Activated CD4-positive, alpha-beta T cell treated with anti-CD3 and anti-CD28 coated beads, Interleukin-2, amount 50 U/mL, for 16 hours (primary cell): ENCODE measurements at regions not wholly inside any gene's neighbourhood (a gene's known extent, or its start where the extent isn't known, plus 50 kb on each side); places are given as distances from the start of the nearest gene placed in this dataset.
"Not testable (repeated sequence)": the region's sequence is repeated elsewhere in the genome, so short reads cannot be mapped to it uniquely, and the experiment has no call there.

ENCODE experiments used
- DNase-seq: peaks from one replicate; pipeline ENCODE4 v3.0.0-alpha.2; 2020

DNA sequence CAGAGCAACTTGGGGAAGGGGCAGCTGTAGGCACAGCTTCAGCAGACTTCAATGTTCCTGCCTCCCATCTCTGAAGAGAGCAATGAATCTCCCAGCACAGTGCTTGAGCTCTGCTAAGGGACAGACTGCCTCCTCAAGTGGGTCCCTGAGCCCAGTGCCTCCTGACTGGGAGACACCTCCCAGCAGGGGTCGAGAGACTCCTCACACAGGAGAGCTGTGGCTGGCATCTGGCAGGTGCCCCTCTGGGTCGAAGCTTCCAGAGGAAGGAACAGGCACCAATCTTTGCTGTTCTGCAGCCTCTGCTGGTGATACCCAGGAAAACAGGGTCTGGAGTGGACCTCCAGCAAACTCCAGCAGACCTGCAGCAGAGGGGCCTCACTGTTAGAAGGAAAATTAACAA, 563.8 kb downstream of the RWDD3 start:
- DNase-seq: not testable (repeated sequence)

DNA sequence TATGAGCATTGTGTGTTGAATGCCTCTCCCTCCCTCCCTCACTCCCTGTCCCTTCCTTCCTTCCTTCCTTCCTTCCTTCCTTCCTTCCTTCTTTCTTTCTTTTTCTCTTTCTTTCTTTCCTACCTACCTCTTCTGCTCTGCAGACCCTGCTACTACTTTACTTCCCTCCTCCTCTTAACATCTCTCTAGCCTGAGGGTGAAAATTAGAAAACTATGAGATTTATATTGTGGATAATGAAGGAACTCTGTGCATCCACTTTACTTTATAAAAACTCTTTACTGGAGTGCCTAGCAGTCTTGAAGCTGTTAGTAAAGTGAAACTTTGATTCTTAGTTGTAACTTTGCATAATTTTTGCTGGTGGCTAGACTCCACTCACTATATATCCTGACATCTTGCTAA, 572.2 kb downstream of the RWDD3 start:
- no peak for DNase-seq

DNA sequence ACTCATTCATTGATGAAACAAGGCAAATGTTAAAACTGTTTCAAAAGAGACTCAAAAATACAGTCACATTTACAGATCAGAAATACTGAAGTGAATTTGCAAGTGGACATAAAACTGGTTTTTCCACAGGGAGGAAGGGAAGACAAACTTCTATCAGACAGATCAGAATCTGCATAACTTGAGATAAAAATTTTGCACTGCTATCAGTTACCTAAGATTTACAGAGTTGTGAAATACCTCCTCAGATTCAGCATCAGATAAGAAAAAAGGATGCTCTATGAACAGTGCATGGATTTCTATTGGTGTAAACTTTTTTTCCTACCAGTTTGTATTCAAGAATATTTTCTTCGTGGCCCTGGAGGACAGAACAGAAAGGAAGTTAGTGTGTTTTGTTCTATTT, 575.4 kb downstream of the RWDD3 start:
- DNase-seq: no peak

DNA sequence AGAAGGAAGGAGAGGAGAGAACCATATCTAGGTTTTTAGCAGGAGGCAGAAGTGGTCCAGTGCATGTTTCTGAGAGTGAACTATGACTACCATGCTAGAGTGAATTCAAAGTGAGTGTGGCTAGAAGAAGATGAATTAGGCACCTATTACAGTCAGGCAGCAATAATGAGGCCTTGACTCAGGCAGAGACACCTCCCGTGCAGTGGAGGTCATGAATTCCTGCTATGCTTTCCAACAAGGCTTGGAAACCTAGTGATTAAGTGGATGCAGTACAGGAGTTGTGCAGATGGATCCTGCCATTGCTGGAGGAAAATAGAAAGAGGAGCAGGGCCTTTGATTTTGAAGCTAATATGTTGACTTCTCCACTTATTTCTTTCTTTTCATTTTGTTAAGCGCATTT, 581.5 kb downstream of the RWDD3 start:
- DNase-seq: no peak

DNA sequence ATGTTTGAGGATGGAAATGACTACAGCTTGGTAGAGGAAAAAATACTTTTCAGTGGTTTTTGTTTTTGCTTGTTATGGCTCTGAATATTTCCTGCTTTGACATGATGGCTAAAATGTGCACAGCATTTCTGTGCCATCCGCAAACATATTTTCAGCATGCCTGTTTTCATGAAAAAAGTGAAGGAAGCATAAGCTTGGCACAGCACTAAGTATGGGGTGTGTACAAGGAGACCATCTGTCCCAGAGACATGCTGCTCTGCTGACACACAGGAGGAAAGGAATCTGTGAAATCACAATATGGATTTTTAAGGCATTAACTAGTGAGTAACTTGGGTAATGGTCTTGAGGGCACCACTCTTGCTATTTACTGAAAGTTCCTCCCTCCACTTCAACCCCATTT, 595.5 kb downstream of the RWDD3 start:
- DNase-seq: no peak

DNA sequence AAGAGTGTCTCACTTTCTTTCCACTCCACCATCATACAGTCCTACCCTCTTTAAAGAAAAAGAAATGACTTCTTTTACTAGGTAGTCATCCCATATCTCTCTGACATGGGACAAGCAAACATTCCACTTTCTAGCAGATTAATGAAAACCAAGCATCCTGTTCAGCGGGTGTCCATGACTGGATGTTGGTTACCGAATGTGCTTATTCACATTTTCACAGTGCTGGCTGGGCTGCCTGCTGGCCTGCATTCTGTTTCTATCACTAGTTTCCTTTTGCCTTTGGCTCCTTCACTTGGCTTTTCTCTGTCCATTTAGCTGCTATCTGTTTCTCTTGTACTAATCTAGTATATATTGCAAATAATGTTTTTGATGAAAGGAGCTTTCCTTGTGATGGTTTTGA, 598.4 kb downstream of the RWDD3 start:
- no peak for DNase-seq

DNA sequence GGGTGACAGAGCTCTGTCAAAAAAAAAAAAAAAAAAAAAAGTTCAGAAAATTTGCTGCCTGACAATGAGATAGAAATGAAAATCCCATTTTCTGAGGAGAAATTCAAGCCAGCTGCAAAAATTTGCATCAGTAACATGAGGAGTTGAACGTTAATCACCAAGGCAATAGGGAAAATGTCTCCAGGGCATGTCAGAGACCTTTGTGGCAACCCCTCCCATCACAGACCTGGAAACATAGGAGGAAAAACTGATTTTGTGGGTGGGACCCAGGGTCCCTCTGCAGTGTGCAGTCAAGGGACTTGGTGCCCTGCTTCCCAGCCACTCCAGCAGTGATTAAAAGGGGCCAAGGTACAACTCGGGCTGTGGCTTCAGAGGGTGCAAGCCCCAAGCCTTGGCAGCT, 615.4 kb downstream of the RWDD3 start:
- no peak for DNase-seq

DNA sequence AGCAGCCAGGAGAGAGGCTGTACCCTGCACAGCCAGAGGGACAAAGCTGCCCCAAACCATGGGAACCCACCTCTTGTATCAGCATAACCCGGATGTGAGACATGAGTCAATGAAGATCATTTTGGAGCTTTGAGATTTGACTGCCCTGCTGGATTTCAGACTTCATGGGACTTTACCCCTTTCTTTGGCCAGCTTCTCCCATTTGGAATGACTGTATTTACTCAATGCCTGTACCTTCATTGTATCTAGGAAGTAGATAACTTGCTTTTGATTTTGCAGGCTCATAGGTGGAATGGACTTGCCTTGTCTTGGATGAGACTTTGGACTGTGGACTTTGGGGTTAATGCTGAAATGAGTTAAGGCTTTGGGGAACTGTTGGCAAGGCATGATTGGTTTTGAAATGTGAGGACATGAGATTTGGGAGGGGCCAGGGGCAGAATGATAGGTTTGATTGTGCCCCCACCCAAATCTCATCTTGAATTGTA, 616.2 kb downstream of the RWDD3 start:
- no peak for DNase-seq

DNA sequence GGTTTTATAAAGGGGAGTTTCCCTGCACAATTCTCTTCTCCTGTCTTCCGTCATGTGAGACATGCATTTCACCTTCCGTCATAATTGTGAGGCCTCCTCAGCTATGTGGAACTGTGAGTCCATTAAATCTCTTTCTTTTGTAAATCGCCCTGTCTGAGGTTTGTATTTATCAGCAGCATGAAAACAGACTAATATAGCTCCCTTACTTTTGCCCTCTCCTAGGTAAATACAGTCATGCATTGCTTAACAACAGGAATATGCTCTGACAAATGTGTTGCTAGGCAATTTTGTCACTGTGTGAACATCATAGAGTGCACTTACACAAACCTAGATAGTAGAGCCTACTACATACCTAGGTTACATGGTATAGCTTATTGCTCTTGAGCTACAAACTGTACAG, 616.8 kb downstream of the RWDD3 start:
- DNase-seq: no peak

DNA sequence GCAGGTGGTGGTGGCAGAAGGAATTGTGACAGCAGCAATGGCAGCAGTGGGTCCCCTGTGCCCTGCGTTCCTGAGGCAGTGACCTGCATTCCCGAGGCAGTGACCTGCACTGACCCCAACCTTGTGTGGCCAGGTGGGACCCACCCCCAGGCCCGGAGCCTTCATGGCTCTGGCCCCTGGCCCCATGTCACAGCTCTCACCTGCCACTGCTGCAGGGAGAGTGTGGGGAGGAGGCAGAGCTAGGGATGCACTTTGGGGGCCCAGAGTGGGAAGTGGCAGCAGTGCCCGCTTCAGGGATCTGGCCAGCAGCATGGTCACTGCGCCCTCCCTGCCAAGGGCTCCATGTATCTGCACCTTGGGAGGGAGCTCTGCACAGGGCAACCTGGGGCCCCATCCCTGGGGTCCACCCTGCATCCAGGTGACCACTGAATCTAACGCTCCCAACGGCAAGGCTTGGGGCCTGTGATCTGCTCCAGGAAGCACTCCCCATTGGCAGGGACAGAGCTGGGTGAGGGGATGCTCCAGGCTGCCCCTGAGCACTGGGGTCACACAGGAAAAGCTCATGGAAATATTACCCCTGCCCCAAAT, 618.6 kb downstream of the RWDD3 start:
- DNase-seq: no peak

DNA sequence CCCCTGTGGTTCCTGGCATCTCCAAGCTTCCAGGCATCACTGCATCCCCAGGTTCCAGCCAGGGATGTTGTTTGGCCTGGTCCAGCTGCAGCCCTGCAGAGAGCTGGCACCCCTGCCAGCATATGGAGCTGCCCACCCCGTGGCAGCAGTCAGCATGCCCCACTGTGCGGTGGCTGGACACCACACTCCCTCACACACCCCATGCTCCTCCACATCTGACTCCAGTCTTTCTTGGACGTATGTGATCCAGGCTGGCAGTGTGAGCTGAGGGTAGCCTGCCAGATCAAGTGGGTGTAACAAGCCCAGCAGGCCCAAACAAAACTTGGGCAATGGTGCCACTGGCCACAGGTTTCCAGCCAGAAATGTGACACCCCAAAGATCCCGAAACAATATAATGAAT, 620.4 kb downstream of the RWDD3 start:
- no peak for DNase-seq

DNA sequence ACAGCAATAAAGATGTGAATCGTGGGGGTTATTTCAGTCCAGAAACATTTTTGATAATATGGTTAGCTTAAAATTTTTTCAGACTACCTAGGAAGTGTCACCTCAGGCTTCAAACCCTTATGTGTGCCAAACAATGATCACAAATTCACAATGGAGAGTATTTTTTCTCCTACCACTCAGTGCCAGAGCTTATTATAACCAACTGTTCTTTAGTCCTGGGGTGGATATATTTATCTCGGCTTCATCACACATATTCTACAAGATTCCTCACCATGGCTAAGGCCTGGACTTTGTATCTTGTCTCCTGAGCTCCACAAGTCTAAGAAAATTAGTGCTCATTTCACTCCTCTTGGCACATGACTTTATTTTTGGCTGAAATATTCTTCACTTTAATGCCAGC, 629.1 kb downstream of the RWDD3 start:
- no peak for DNase-seq

DNA sequence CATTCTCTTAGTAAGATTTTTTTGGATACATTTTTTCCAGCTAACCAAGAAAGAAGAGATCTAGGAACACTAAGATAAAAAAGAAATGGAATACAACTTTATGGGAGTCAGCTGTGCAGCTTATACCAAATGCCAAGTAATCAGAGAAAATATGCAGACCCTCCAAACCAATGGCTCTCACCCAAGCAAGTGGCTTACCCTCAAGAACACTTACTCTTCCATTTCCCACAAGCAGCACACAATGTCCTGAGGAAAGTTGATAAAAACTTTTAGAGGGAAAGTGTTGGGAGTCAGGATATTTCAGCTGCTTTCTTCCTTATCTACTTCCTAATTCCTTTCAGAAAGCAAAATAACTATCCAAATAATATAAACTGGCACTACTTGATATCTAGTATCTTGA, 631.8 kb downstream of the RWDD3 start:
- no peak for DNase-seq

DNA sequence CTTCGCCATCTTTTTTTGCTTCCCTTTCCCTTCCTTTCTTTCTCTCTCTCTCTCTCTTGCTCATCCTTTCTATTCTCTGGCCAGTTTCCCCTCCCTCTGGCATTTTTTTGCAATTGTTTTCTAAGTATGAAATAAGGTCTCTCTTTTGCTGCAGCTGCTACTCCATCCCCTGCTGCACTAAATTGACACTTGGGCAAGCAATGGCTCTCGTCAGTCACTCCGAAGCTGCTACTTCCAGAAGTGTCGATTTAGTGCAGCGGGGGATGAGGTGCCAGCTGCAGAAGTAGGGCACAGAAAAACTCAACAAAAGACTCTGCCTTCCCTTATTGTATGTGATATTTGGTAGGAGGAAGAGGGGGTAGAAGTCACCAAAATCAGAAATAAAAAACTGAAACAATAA, 642.3 kb downstream of the RWDD3 start:
- no peak for DNase-seq

DNA sequence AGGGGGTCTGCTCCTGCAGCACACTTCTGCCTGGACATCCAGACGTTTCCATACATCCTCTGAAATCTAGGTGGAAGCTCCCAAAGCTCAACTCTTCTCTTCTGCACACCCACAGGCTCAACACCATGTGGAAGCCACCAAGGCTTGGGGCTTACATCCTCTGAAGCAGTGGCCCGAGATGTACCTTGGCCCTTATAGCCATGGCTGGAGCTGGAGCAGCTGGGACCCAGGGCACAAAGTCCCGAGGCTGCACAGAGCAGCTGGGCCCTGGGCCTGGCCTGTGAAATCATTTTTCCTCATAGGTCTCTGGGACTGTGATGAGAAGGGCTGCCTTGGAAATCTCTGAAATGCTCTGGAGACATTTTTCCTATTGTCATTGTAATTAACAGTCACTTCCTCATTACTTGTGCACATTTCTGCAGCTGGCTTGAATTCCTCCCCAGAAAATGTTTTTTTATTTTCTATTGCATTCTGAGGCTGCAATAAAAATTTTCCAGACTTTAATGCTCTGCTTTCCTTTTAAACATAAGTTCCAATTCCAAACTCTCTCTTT, 645.6 kb downstream of the RWDD3 start:
- no peak for DNase-seq

DNA sequence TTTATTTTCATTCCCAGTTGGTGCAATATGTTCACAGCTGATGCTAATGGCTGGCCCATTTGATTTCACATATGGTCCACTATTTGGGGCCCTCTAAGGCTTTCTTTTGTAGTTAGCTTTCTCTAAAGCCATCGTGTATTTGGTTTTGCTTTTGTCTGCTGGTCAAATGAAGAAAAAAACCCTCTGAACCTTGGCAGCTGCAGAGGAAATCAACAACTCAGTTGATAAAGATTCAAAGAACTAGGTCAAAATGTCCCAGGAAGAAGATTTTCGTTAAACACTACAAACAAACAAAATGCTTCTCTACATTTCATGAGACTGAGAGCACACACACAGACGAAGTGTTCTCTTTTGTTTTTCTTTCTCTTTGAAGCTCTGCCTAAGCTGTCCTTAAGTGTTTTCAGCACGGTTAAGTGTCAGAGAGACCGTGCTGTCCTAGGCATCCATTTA, 655.0 kb downstream of the RWDD3 start:
- no peak for DNase-seq

DNA sequence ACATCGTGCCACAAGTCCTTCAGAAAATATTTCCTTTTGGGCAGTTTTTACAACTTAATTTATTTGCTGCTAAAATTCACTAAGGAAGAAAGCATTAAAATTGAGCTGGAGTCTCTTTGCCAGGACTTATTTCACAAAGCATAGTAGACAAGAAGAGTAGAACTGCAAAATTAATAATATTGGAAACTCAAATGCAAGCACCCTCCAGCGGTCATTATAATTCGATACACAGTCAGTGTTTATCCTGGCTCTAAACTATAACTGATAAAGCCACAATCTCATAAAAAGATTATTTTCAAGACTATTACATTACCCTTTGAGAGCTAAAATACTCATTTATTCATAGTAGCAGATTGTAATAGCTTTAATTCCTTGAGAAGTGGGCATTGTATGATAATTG, 655.4 kb downstream of the RWDD3 start:
- no peak for DNase-seq

DNA sequence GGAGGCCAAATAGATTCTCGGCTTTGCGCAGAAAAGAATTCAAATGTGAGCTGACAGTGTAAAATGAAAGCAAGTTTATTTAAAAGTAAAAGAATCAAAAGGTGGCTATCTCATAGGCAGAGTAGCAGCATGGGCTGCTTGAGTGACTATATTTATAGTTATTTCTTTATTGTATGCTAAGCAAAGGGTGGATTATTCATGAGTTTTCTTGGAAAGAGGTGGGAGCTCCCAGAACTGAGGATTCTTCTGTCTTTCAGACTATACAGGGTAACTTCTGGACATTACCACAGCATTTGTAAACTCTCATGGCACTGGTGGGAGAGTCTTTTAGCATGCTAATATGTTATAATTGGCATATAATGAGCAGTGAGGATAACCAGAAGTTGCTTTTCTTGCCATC, 659.9 kb downstream of the RWDD3 start:
- no peak for DNase-seq

DNA sequence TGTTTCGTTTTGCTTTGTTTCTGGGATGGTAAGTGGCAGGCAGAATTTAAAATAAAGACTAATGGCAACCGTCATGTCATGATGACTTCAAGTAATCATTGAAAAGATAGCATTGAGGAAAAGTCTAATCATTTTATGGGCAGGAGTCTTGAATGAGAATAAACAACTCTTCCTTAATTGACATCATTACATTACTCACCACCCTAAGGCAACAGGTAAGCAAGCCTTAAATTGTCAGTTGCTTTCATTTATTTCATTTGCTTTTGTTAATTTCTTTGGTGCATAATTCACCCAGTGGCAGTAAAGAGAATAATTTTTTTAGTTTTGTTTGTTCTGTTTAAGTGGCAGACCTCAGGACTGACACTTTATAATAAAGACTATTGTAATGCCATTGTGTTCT, 669.0 kb downstream of the RWDD3 start:
- DNase-seq: no peak

DNA sequence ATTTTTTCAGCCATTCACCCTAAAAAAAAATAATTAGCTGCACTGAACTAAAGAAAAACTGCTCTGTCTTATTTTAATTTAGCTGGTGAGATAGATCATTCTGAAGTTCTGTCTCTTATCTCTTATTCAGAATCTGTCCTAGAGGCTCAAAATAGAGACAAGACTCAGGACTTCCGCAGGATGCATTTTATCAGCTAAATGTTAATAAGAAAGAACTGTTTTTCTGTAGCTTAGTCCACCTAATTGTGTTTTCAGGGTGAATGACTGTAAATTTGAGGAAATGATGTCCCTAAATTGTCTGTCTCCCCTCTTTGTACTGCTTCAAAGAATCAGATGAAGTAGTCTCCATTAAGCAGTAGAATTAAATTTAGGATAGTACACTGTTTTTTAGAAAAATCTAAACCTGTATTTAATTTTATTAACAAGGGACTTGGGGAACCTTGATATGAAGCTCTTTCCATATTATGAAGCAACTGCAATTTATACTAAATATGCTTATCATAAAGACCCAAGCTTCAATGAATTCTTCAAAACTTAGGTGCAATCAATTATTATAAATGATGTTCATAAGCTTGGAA, 671.9 kb downstream of the RWDD3 start:
- DNase-seq: no peak

DNA sequence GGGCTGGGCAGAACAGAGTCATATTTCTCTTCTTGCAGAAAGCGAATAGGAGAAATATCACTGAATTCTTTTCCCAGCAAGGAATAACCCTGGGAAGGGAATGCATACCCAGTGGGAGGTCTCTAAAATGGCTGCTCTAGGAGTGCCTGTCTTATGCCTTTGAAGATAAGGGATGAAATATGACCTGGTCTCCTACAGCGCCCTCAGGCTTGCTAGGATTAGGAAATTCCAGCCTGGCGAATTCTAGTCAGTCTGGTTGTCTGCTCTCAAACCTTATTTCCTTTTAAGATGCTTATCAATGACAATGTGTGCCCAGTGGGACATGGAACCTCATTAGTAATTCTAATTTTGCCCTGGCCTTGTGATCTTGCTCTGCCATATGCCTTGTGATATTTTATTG, 677.7 kb downstream of the RWDD3 start:
- DNase-seq: not testable (repeated sequence)

DNA sequence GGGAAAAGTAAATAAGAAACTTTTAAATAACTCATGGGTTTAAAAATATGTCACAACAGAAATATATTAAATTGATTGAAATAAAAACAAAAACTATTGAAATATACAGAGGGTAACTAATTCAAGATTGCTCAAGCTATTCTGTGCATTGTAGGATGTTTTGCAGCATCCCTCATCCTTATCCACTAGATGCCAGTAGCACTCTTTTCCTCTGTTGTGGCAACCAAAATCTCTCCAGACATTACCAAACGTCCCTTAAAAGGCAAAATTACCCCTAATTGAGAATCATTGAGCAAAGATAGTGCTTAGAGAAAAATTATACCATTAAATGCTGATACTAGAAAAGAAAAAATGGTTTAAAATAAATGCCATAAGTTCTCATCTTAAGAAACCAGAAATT, 682.6 kb downstream of the RWDD3 start:
- no peak for DNase-seq

DNA sequence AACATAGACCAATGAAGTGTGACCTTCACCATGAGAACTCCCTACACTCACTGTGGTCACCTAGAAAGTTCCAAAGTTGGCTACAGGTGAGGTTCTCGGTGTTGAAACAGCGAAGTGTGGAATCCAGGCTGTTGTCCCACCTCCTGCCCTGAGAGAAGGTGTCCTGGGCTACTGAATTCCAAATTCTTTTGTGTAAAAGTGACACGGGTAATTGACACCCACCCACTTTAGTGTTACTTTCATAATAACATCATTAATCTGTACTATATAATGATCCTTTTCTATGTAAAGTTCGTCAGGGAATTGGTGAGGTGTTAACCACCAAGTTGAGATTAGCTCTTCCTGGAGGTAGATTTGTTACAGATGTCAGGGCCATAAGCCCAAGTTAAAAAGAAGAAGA, 690.7 kb downstream of the RWDD3 start:
- no peak for DNase-seq

DNA sequence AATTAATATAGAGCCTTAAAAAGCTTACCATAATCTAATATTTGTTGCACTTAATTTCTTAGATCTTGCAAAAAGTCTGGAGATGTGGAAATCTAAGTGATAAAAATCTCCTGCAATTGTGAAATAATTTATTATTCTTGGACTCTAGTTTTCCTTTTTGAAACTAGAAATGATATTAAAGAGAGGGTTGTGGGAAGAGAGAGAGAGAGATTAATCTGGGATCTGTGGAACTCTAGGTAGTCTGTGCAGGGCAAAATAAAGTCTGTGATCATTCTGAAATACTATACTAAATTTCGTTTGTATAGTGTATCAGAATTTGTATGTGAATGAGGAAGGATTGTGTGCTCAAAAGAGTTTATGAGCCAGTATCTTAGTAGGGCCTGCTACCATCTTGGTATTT, 692.3 kb downstream of the RWDD3 start:
- DNase-seq: no peak

DNA sequence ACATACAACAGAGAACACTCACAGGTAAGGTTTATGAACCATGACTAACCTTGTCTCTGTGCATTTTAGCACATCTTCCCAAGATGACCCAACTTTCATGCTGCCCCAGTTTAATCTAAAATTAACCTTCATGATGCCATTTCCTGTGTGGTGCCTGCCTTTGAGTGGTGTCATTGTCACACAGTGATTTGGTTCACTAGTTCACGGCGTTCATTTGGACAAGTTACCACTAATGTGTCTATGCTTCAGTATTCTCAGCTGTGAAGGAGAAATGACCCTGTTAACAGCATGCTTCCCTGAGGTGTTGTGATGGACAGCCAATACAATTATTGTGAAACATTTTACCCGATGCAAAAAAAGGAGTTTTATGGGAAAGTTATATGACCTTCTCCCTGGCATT, 693.1 kb downstream of the RWDD3 start:
- DNase-seq: no peak
